GM12864 (cell line): ENCODE measurements at regions not wholly inside any gene's neighbourhood (a gene's known extent, or its start where the extent isn't known, plus 50 kb on each side); places are given as distances from the start of the nearest gene placed in this dataset.

Source experiments
- DNase-seq: peaks from one replicate; pipeline ENCODE4 v3.0.0-alpha.2; 2011; ENCODE audit warnings: low read depth
- H3K4me3 ChIP-seq: 2 replicates; pipeline ENCODE4 v1.5.1; 2011; ENCODE audit warnings: mild to moderate bottlenecking, low read depth, low read length, control low read depth
- TF ChIP-seq, protein P1 (sequence below): IDR thresholded peaks from 2 replicates; pipeline ENCODE4 v1.5.1; 2011; ENCODE audit warnings: low read depth, mild to moderate bottlenecking, moderate library complexity, low read length, control low read depth, inconsistent platforms; ENCODE audit errors: missing control alignments

DNA sequence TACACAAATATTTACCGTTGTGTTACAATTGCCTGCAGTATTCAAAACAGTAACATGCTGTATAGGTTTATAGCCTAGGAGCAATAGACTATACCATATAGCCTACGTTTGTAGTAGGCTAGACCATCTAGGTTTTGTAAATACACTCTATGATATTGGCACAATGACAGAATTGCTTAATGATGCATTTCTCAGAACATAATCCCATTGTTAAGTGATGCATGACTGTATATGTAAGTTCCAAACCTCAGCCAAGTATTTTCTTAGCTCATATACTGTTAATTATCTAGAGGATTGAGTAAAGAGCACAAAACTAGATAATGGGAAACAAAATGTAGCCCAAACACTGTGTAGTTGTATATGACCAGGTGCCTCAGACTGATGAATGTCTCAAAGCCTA, 220.1 kb downstream of the ANXA1 start:
- TF ChIP-seq, protein P1, sequence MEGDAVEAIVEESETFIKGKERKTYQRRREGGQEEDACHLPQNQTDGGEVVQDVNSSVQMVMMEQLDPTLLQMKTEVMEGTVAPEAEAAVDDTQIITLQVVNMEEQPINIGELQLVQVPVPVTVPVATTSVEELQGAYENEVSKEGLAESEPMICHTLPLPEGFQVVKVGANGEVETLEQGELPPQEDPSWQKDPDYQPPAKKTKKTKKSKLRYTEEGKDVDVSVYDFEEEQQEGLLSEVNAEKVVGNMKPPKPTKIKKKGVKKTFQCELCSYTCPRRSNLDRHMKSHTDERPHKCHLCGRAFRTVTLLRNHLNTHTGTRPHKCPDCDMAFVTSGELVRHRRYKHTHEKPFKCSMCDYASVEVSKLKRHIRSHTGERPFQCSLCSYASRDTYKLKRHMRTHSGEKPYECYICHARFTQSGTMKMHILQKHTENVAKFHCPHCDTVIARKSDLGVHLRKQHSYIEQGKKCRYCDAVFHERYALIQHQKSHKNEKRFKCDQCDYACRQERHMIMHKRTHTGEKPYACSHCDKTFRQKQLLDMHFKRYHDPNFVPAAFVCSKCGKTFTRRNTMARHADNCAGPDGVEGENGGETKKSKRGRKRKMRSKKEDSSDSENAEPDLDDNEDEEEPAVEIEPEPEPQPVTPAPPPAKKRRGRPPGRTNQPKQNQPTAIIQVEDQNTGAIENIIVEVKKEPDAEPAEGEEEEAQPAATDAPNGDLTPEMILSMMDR = no peak
- DNase-seq = no peak
- H3K4me3 ChIP-seq = no peak overlapping the region

GRCh38 chr9:73380411-73380810, 228.7 kb downstream of the ANXA1 start:
- DNase-seq = no peak
- TF ChIP-seq, protein P1 = no peak

GRCh38 chr9:73402081-73403028, 250.7 kb downstream of the ANXA1 start:
- no peak overlapping the region for H3K4me3 ChIP-seq
- no peak for DNase-seq
- TF ChIP-seq, protein P1 = no peak

More at GRCh38 chr9:73380411-73380810, 228.7 kb downstream of the ANXA1 start:
- no peak overlapping the region for H3K4me3 ChIP-seq

DNA sequence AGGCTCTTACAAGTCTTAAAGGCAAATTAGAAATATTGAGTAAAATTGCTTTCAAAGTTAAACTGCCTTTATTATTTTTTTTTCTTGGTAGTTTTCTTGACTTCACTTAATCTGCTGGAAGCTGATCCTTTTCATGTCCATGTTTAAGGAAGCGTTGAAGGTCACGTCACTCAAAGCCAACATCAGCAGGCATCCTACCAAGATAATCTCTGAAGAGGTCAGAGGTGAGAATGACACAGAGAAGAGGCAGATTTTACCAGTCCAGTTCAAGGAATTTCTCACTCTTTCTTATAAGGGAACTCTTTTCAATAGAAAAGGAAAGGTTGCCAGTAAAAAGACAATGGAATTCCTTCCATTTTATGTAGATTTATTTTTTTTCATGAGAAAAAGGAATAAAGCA, 259.8 kb downstream of the ANXA1 start:
- TF ChIP-seq, protein P1 = no peak
- no peak for DNase-seq
- H3K4me3 ChIP-seq = no peak overlapping the region

DNA sequence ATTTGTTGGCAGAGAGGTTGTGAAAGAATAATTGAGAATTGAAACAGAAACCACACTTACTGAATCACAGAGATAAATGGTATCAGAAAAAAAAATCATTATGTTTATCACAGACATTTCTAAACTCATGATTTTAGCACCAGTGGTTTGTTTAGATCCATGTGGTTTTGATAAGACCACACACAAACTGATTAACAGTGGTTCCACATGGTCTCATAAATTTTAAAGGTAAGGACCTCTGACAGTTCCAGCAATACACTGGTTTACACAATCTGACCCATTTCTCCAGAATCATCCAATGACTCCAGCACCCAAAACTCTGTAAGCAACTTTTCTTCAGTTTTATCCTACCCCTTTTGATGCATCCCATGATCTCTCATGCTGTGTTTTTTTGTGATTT, 261.2 kb downstream of the ANXA1 start:
- no peak for DNase-seq

DNA sequence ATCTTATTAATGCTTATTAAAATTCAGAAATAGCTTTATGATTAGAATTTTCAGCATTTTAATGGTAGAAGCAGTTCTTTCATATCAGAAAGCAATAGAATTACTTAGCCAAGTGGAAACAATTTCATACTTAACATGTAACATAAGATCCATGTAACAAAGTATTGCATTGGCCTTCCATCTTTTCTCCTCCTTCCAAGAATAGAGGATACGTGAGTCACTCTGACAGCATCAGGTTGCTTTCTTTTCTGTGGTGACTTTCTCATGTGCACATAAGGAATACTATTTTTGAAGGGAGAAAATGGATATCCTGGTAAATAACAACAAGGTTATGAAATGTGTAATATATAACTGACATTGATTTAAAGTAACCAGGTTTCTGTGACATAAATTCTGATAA, 272.2 kb downstream of the ANXA1 start:
- TF ChIP-seq, protein P1 = no peak

More for the DNA sequence above, 261.2 kb downstream of the ANXA1 start:
- TF ChIP-seq, protein P1 = no peak
- no peak overlapping the region for H3K4me3 ChIP-seq

More for the DNA sequence above, 272.2 kb downstream of the ANXA1 start:
- no peak for DNase-seq
- no peak overlapping the region for H3K4me3 ChIP-seq
